GM18498 (cell line): ENCODE measurements at regions not wholly inside any gene's neighbourhood (a gene's known extent, or its start where the extent isn't known, plus 50 kb on each side); places are given as distances from the start of the nearest gene placed in this dataset.
A peak's percentile ranks its signal among the peaks of the same experiment; 100 is the strongest.
"Not testable (repeated sequence)": the region's sequence is repeated elsewhere in the genome, so short reads cannot be mapped to it uniquely, and the experiment has no call there.

ENCODE experiments used
- ATAC-seq: cut with Tn5 transposase; IDR thresholded peaks from one replicate; pipeline ENCODE4 v1.9.1; 2021; ENCODE audit warnings: mild to moderate bottlenecking, moderate library complexity; ENCODE audit not compliant: unreplicated experiment

DNA sequence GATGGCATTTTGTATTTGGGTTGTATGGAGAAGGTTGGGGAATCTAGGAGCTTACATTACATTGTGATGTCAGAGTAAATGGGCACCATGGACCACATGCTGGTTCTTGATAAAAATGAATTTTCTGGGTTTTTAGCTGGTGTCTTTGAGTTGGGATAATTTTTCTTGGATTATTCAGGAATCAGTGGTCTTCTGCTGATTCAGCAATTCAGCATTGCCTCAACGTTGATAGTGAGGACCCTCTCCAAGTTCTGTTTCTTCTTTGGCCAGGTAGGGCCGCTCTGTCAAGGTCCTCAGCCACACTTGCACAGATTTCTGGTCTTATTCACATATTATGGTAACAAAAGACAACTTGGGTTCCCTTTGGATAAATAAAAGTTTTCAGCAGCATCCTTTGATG lies 312.0 kb upstream of the TPK1 start:
- no peak for ATAC-seq

GRCh38 chr7:145143685-145144084 lies 307.8 kb upstream of the TPK1 start:
- no peak for ATAC-seq

GRCh38 chr7:145134377-145134776 lies 298.5 kb upstream of the TPK1 start:
- ATAC-seq: no peak

DNA sequence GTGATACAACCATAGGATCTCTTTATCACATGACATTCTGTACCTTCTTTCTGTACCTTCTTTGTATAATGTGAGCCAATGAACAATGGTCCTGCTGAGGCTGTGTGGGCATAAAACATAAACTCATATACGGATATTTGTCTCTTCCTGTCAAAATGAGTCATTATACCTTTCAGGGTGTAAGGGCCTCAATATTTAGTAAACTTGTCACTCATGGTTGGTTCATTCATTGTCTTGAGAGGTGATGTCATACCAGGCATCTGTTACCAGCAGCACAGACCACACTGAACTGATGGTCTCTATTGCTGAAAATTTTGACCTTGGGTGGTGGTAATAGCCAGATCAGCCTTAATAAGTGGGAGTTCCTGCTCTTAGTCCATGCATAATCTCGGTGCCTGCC lies 287.6 kb upstream of the TPK1 start:
- no peak for ATAC-seq

GRCh38 chr7:145106001-145106400 lies 270.1 kb upstream of the TPK1 start:
- no peak for ATAC-seq

GRCh38 chr7:145105561-145105960 lies 269.7 kb upstream of the TPK1 start:
- ATAC-seq: no peak

DNA sequence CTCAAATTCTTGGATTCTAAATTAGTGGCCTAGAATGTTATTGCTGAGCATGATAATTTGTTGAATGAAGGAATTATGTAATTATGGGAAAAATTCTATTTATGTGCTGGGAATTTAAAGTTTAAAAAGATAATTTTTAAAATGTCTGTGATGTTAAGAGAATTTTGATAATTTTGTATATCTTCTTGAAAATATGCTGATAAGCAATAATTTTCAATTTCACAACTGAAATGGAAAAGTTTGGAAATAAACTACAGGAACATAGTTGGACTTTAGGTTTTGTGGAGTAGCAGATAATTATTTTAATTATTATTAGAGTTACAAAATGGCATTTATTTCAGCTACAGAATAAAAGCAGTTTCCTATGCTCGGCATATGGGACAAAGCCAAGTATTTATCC lies 268.5 kb upstream of the TPK1 start:
- no peak for ATAC-seq

DNA sequence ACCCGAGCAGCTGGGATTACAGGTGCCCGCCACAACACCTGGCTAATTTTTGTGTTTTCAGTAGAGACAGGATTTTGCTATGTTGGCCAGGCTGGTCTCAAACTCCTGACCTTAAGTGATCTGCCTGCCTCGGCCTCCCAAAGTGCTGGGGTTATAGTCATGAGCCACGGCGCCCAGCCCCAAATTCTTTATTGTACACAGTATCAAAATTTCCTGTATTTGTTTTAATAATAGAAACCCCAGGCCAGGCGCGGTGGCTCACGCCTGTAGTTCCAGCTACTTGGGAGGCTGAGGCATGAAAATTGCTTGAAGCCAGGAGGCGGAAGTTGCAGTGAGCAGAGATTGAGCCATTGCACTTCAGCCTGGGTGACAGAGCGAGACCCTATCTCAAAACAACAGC lies 266.3 kb upstream of the TPK1 start:
- ATAC-seq: not testable (repeated sequence)

- ATAC-seq: no peak
Measured at GRCh38 chr7:145092766-145093165, 256.9 kb upstream of the TPK1 start.

DNA sequence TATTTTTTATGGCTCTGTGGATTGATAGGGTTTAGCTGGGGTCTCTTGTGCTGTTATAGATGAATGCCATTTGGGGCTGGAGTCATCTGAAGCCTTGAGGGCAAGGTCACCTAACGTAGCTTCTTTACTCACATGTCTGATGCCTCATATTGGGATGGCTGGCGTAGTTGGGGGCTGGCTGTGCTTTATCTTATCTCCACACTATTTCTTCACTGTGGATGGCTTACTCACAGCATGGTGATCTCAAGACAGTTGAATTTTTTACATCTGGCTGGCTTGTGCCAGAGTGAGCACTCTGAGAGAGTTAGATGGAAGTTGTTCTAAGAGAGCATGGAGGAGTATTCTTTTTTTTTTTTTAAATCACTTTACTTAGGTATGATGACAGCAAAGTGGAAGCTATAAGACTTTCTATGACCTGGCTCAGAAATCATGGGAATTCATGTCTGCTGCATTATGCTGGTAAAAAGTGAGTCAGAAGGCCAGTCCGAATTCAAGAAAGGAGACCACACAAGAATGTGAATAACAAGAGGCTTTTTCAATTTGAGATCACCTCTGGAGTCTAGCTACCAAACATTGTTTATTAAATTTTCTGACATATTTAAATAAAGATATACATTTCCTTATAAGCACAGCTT lies 252.4 kb upstream of the TPK1 start:
- no peak for ATAC-seq

DNA sequence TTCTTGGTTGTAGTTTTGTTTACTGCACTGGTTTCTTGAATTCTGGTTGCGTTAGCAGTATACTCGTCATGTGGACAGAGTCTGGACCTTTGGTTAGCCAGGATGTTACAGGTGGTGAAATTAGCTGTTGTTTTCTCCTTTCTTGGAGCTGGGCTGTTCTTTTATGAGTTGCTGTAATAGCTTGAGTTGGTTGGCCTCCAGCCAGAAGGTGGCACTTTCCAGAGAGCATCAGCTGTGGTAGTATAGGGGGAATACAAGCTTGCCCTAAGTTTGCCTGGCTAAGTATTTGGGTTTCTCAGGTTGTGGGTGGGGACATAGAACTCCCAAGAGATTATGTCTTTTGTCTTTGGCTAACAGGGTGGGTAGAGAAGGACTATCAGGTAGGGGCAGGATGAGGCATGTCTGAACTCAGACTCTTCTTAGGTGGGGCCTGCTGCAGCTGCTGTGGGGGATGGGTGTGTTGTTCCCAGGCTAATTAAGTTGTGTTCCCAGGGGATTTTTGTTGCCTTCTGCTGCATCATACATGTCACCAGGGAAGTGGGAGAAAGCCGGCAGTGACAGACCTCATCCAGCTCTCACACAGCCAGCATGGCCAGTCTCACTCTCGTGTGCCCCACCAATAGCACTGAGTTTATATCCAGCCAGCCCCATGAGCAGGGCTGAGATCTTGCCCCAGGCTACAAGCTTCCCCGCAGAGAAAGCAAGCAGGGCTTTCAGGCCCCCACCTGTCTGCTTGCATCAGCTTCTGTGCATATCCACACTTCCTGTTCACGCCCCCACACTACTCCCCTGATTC lies 246.7 kb upstream of the TPK1 start:
- ATAC-seq: no peak

- ATAC-seq: no peak
Measured at GRCh38 chr7:145065473-145065872, 229.6 kb upstream of the TPK1 start.

DNA sequence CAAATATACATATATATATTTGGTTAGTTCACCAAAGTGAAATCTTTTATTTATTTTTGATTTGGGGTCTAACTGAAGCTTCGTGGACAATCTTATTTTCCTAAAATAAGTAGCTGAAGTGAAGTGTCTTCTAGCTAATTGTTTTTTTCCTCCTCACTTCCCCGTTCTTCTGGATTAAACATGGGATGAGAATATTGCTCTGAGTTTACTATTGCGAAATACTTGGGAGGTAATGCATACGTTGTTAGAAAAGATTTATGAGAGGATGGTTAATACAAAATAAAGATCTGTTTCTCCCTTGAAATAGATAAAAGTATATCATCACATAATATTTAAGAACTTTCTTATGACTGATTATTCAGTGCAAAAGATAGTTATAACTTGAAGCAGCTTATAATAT lies 228.3 kb upstream of the TPK1 start:
- no peak for ATAC-seq

DNA sequence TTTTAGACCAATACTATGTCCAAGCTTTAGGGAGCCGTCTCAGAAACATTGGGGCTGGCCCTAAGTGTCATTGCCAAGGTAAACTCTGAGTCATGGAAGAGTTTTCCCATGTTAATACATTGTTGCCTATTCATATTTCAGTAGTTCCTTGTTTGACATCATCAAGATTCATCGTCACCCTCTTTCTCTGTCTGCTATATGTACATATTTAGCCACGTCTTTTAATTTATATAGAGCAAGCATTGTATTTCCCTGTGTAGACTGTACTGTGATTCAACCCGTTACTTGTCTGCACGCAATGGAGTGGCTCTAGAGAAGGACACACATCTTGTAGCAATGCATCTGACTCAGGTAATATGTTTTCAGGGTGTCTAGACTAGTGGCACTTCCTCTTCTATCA lies 217.9 kb upstream of the TPK1 start:
- ATAC-seq: no peak

- no peak for ATAC-seq
Measured at GRCh38 chr7:145050415-145050814, 214.6 kb upstream of the TPK1 start.

DNA sequence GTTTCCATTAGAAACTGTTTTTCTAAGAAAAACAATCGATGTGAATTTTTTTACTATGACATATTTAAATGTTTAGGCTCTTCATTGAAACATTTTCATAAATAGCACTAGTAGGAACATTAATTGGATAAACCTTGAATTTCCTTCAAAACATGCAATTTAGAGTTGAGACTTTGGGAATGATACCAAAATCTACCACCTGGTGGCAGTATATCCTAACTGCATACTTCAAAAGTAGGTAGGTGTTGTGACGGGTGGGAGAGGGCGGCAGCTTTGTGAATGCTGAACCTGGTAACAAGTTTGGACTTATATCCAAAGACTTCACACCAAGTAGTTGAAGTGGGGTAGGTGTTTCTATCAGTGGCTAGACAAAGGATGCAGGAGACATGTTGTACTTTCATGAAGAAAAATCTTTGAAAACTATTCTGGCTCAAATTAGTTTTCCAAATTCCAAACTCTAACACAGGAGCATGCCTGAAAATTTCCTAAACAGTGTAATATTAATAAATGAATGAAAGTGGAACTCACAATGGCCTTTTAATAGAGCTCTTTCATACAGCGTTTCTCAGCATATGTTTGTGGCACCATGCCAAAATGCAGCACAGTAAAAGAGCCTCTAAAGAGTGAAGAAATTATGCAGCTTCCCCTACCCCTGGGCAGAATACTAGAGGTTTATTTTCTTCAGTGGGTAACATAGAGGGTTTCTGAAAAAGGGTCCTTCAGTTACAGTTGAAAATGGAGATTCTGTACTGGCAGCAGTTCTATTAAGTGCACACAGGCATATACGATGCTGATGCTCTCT lies 201.0 kb upstream of the TPK1 start:
- peak; percentile 92 for ATAC-seq

DNA sequence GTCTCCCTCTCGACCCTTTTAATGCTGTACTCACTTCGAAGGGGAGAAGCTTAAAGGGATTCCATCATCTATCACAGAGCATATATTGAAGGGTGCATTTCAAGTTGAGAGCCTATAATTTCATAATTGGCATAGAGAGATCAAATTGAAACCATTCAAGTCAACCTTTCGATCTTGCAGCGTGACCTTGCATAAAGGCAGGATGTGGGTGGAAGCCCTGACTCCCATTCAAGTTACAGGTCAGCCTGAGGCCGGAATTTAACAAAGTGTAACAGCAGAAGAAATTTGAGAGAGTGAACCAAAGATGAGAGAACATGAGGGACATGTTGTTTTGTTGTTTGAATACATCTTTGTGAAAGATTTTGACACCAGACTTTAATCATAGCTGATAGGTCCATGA lies 195.3 kb upstream of the TPK1 start:
- no peak for ATAC-seq

GRCh38 chr7:145030754-145031153 lies 194.9 kb upstream of the TPK1 start:
- ATAC-seq: no peak

GRCh38 chr7:145020454-145020853 lies 184.6 kb upstream of the TPK1 start:
- no peak for ATAC-seq

GRCh38 chr7:145016068-145016467 lies 180.2 kb upstream of the TPK1 start:
- no peak for ATAC-seq

GRCh38 chr7:145009876-145010275 lies 174.0 kb upstream of the TPK1 start:
- no peak for ATAC-seq

DNA sequence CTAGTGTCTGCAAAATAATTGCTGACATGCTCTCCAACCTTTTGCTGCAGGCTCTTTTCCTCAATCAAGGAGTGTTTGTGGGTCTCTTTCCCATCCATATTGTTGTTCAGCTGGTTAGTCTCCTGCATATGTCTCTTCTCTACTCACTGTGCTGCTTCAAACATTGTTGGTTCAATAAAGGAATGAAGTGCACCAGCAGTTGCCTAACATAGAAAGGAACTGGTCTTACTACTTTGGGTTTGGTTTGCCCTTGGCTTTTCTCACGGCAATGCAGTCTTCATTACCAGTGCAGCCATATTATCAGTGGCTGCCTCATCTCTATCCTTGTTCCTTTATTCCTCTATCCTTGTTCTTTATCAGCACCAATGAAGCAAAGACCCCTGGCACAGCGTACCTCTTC lies 169.7 kb upstream of the TPK1 start:
- ATAC-seq: no peak
